ENCODE measurements at regions not wholly inside any gene's neighbourhood (a gene's known extent, or its start where the extent isn't known, plus 50 kb on each side); places are given as distances from the start of the nearest gene placed in this dataset.
"Not testable (repeated sequence)": the region's sequence is repeated elsewhere in the genome, so short reads cannot be mapped to it uniquely, and the experiment has no call there.

GRCh38 chr2:205865056-205865455, 182.8 kb downstream of the NRP2 start:
- DNase-seq (ENCODE audit: low spot score): no peak

GRCh38 chr2:205864491-205864890, 182.2 kb downstream of the NRP2 start:
- no peak for DNase-seq (ENCODE audit: low spot score)

- DNase-seq (ENCODE audit: low spot score): not testable (repeated sequence)
Observed at GRCh38 chr2:205862761-205863160, 180.5 kb downstream of the NRP2 start.

GRCh38 chr2:205860885-205861284, 178.6 kb downstream of the NRP2 start:
- no peak for DNase-seq (ENCODE audit: low spot score)

- DNase-seq (ENCODE audit: low spot score): no peak
Observed at GRCh38 chr2:205860181-205860580, 177.9 kb downstream of the NRP2 start.

- peak; percentile 39 for DNase-seq (ENCODE audit: low spot score)
Observed at GRCh38 chr2:205858881-205859441, 176.7 kb downstream of the NRP2 start.

GRCh38 chr2:205858275-205858674, 176.0 kb downstream of the NRP2 start:
- DNase-seq (ENCODE audit: low spot score): no peak

- DNase-seq (ENCODE audit: low spot score): no peak
Observed at GRCh38 chr2:205857520-205858237, 175.4 kb downstream of the NRP2 start.

GRCh38 chr2:205852457-205852856, 170.2 kb downstream of the NRP2 start:
- DNase-seq (ENCODE audit: low spot score): no peak

- no peak for DNase-seq (ENCODE audit: low spot score)
Observed at GRCh38 chr2:205850611-205851010, 168.3 kb downstream of the NRP2 start.

- DNase-seq (ENCODE audit: low spot score): no peak
Observed at GRCh38 chr2:205850132-205850531, 167.8 kb downstream of the NRP2 start.

GRCh38 chr2:205849136-205849535, 166.8 kb downstream of the NRP2 start:
- DNase-seq (ENCODE audit: low spot score): no peak

GRCh38 chr2:205848601-205849000, 166.3 kb downstream of the NRP2 start:
- no peak for DNase-seq (ENCODE audit: low spot score)

Measured in NAMALWA (cell line).